MCF 10A (cell line): ENCODE measurements at regions not wholly inside any gene's neighbourhood (a gene's known extent, or its start where the extent isn't known, plus 50 kb on each side); places are given as distances from the start of the nearest gene placed in this dataset.

Source experiments
- BruUV-seq: library from RNA; stranded (reverse); fragments of 400-500 nt; replicated peaks from 2 replicates; lab custom pipeline; 2021; lab: Mats Ljungman, UMichigan
- CTCF ChIA-PET: fragments of 300-600 bp; sonication (Branson Sonifier 250); formaldehyde crosslinking; extraction: SDS; loops from one replicate; lab custom pipeline; 2021; ENCODE audit warnings: antibody characterized with exemption, inconsistent platforms; lab: Yijun Ruan, JAX
- POLR2A ChIA-PET: fragments of 300-600, 350-650 bp; sonication (Branson Sonifier 250); formaldehyde crosslinking; extraction: SDS; loops from one replicate; lab custom pipeline; 2020; ENCODE audit warnings: antibody characterized with exemption, inconsistent platforms; lab: Yijun Ruan, JAX
- DNase-seq: peaks from one replicate; pipeline ENCODE4 v3.0.0-alpha.2; 2018; ENCODE audit not compliant: unreplicated experiment
- H3K27ac Mint-ChIP-seq: one replicate; pipeline ENCODE4 v1.8.0; 2022; ENCODE audit warnings: mild to moderate bottlenecking, low read depth, mixed read lengths; ENCODE audit not compliant: unreplicated experiment
- H3K27me3 Mint-ChIP-seq: one replicate; pipeline ENCODE4 v1.8.0; 2022; ENCODE audit warnings: mixed read lengths; ENCODE audit not compliant: insufficient read depth, unreplicated experiment
- H3K36me3 Mint-ChIP-seq: one replicate; pipeline ENCODE4 v1.8.0; 2022; ENCODE audit warnings: mild to moderate bottlenecking, moderate library complexity, mixed read lengths; ENCODE audit not compliant: insufficient read depth, unreplicated experiment
- H3K4me1 Mint-ChIP-seq: one replicate; pipeline ENCODE4 v1.8.0; 2022; ENCODE audit warnings: mixed read lengths; ENCODE audit not compliant: insufficient read depth, unreplicated experiment
- H3K4me3 Mint-ChIP-seq: one replicate; pipeline ENCODE4 v1.8.0; 2022; ENCODE audit warnings: mild to moderate bottlenecking, moderate library complexity, mixed read lengths; ENCODE audit not compliant: unreplicated experiment
- H3K9me3 Mint-ChIP-seq: one replicate; pipeline ENCODE4 v1.8.0; 2022; ENCODE audit warnings: mixed read lengths; ENCODE audit not compliant: unreplicated experiment
- CTCF ChIP-seq: fragments of 200-600 bp; IDR thresholded peaks from one replicate; pipeline ENCODE4 v1.8.0; 2022; ENCODE audit warnings: antibody characterized with exemption, mild to moderate bottlenecking; ENCODE audit not compliant: unreplicated experiment
- intact Hi-C: fragments of 100-400 bp; cut with micrococcal nuclease; formaldehyde crosslinking; loops from 2 replicates; pipeline ENCODE4 v1.14.1; 2022

- BruUV-seq: no TSS peak
- ChIA-PET POLR2A (interaction anchor here (0.6 kb wide), 1 partner anchor 453 kb away, joined by 3 read pairs; no protein-coding TSS in a partner anchor), CTCF (interaction anchor here (0.8 to 1.4 kb wide), 4 partner anchors 12 to 388 kb away, joined by 3 to 5 read pairs (median 4); no protein-coding TSS in a partner anchor)
- H3K4me1 Mint-ChIP-seq: peaks cover 12% of the 10 kb centered on the region
- no peaks in the 10 kb centered on the region for H3K27me3 Mint-ChIP-seq
- H3K4me3 Mint-ChIP-seq: no peak overlapping the region
- no peaks in the 10 kb centered on the region for H3K9me3 Mint-ChIP-seq
- no peak overlapping the region for H3K27ac Mint-ChIP-seq
- H3K36me3 Mint-ChIP-seq: no peaks in the 10 kb centered on the region
- DNase-seq: no peak
- TF ChIP-seq CTCF: no peak
- intact Hi-C loops: loop anchor here (10.0 kb wide), 1 partner anchor 99 kb away; no protein-coding TSS in a partner anchor
These were observed 501.9 kb downstream of the SHISA9 start for GRCh38 chr16:13403326-13403725.

GRCh38 chr16:13414154-13414553 is 505.8 kb upstream of the ERCC4 start:
- H3K27me3 Mint-ChIP-seq: no peaks in the 10 kb centered on the region
- H3K4me1 Mint-ChIP-seq: no peaks in the 10 kb centered on the region
- intact Hi-C loops: no loop called here
- ChIA-PET CTCF (no interaction called here), POLR2A (interaction anchor here (0.6 kb wide), 1 partner anchor 626 kb away, joined by 3 read pairs; no protein-coding TSS in a partner anchor)
- no peaks in the 10 kb centered on the region for H3K36me3 Mint-ChIP-seq
- BruUV-seq: no TSS peak
- TF ChIP-seq CTCF: no peak
- no peak overlapping the region for H3K27ac Mint-ChIP-seq
- no peak overlapping the region for H3K4me3 Mint-ChIP-seq
- peak; percentile 50 for DNase-seq
- H3K9me3 Mint-ChIP-seq: peaks cover 7% of the 10 kb centered on the region

GRCh38 chr16:13419589-13419988 is 500.4 kb upstream of the ERCC4 start:
- Mint-ChIP-seq H3K9me3 (peaks cover 7% of the 10 kb centered on the region), H3K36me3 (no peaks in the 10 kb centered on the region), H3K27ac (no peak overlapping the region), H3K4me1 (no peaks in the 10 kb centered on the region), H3K4me3 (no peak overlapping the region), H3K27me3 (no peaks in the 10 kb centered on the region)
- intact Hi-C loops: no loop called here
- no TSS peak for BruUV-seq
- DNase-seq: no peak
- TF ChIP-seq CTCF: no peak
- ChIA-PET POLR2A (interaction anchor here (0.6 kb wide), 1 partner anchor 454 kb away, joined by 3 read pairs; no protein-coding TSS in a partner anchor), CTCF (no interaction called here)

GRCh38 chr16:13421726-13422125 is 498.2 kb upstream of the ERCC4 start:
- intact Hi-C loops: no loop called here
- no peaks in the 10 kb centered on the region for H3K36me3 Mint-ChIP-seq
- H3K9me3 Mint-ChIP-seq: peaks cover 1% of the 10 kb centered on the region
- no peaks in the 10 kb centered on the region for H3K27me3 Mint-ChIP-seq
- DNase-seq: no peak
- no peak overlapping the region for H3K4me3 Mint-ChIP-seq
- CTCF ChIA-PET: interaction anchor here (1.0 kb wide), 1 partner anchor 32 kb away, joined by 6 read pairs; no protein-coding TSS in a partner anchor
- BruUV-seq: no TSS peak
- POLR2A ChIA-PET: no interaction called here
- no peaks in the 10 kb centered on the region for H3K4me1 Mint-ChIP-seq
- no peak for TF ChIP-seq CTCF
- H3K27ac Mint-ChIP-seq: no peak overlapping the region
